Endodermal cell (in vitro differentiated cells): ENCODE measurements at regions not wholly inside any gene's neighbourhood (a gene's known extent, or its start where the extent isn't known, plus 50 kb on each side); places are given as distances from the start of the nearest gene placed in this dataset.

Source experiments
- DNase-seq: peaks from one replicate; pipeline ENCODE4 v3.0.0-alpha.2; 2017
- H3K27ac ChIP-seq: 2 replicates; pipeline ENCODE4 v1.5.1; 2013; ENCODE audit warnings: mild to moderate bottlenecking, low read depth, low read length, moderate library complexity
- H3K27me3 ChIP-seq: 2 replicates; pipeline ENCODE4 v1.6.1; 2013; ENCODE audit warnings: mild to moderate bottlenecking, low read length, moderate library complexity; ENCODE audit not compliant: insufficient read depth, control insufficient read depth, poor library complexity, severe bottlenecking
- H3K36me3 ChIP-seq: 2 replicates; pipeline ENCODE4 v1.7.0; 2013; ENCODE audit warnings: mild to moderate bottlenecking, low read length, moderate library complexity; ENCODE audit not compliant: control insufficient read depth, insufficient read depth
- H3K4me1 ChIP-seq: one replicate; pipeline ENCODE4 v1.7.0; 2013; ENCODE audit warnings: low read length; ENCODE audit not compliant: control insufficient read depth, insufficient read depth
- H3K4me3 ChIP-seq: 2 replicates; pipeline ENCODE4 v1.5.1; 2013; ENCODE audit warnings: mild to moderate bottlenecking, low read length, moderate library complexity
- H3K9ac ChIP-seq: 2 replicates; pipeline ENCODE4 v1.6.1; 2013; ENCODE audit warnings: mild to moderate bottlenecking, low read length, moderate library complexity; ENCODE audit not compliant: poor library complexity, severe bottlenecking; ENCODE audit errors: extremely low read depth
- H3K9me3 ChIP-seq: 2 replicates; pipeline ENCODE4 v1.6.1; 2013; ENCODE audit warnings: mild to moderate bottlenecking, low read length, moderate library complexity; ENCODE audit not compliant: control insufficient read depth
- H3K27ac Mint-ChIP-seq: 2 replicates; pipeline ENCODE4 v1.8.0; 2020; ENCODE audit warnings: mixed read lengths
- H3K27me3 Mint-ChIP-seq: 2 replicates; pipeline ENCODE4 v1.8.0; 2021; ENCODE audit warnings: mild to moderate bottlenecking, mixed read lengths; ENCODE audit not compliant: insufficient read depth
- H3K36me3 Mint-ChIP-seq: 2 replicates; pipeline ENCODE4 v1.8.0; 2020; ENCODE audit warnings: low read depth, mixed read lengths
- H3K4me1 Mint-ChIP-seq: 2 replicates; pipeline ENCODE4 v1.8.0; 2020; ENCODE audit warnings: mixed read lengths
- H3K4me3 Mint-ChIP-seq: 2 replicates; pipeline ENCODE4 v1.8.0; 2020; ENCODE audit warnings: mild to moderate bottlenecking, moderate library complexity, mixed read lengths
- H3K9me3 Mint-ChIP-seq: 2 replicates; pipeline ENCODE4 v1.8.0; 2020; ENCODE audit warnings: mild to moderate bottlenecking, mixed read lengths
- CTCF ChIP-seq: fragments of 200-600 bp; sonication (generic); conservative IDR thresholded peaks from 2 replicates; pipeline ENCODE4 v1.5.0; 2021; ENCODE audit warnings: antibody characterized with exemption, mild to moderate bottlenecking
- WGBS, 2 experiments: methylation state at CpG; one replicate each; pipeline versions ENCODE4 v1.1.5 to v1.1.7; 2013; ENCODE audit warnings: missing lambda C conversion rate in 2 of 2, mixed read lengths in 1 of 2; ENCODE audit not compliant: insufficient coverage in 1 of 2, insufficient read length in 1 of 2; 5-methylcytosine and 5-hydroxymethylcytosine counted together

- Mint-ChIP-seq H3K27me3 (no peaks in the 10 kb centered on the region), H3K27ac (no peak overlapping the region), H3K4me3 (no peak overlapping the region), H3K9me3 (peaks cover 8% of the 10 kb centered on the region), H3K36me3 (peaks cover 4% of the 10 kb centered on the region), H3K4me1 (peaks cover 2% of the 10 kb centered on the region)
- Histone ChIP-seq H3K4me3 (no peak overlapping the region), H3K4me1 (no peaks in the 10 kb centered on the region), H3K27me3 (no peaks in the 10 kb centered on the region), H3K9me3 (peaks cover 4% of the 10 kb centered on the region), H3K27ac (no peak overlapping the region), H3K36me3 (no peaks in the 10 kb centered on the region), H3K9ac (no peak overlapping the region)
- 83 to 100% methylated on average over 1 of the region's 1 CpG for WGBS, 2 experiments
- TF ChIP-seq CTCF, result no peak
- no peak for DNase-seq
These were observed 545.0 kb downstream of the PYDC2 start for GRCh38 chr3:192005989-192006388.

- H3K4me3 Mint-ChIP-seq, result no peak overlapping the region
- no peaks in the 10 kb centered on the region for H3K27me3 ChIP-seq
- H3K9me3 Mint-ChIP-seq, result peaks cover 11% of the 10 kb centered on the region
- no peak overlapping the region for H3K9ac ChIP-seq
- H3K27ac Mint-ChIP-seq, result no peak overlapping the region
- 89% methylated on average over 2 of the region's 2 CpGs; no CpG with 5 or more reads in 1 of the 2 experiments for WGBS, 2 experiments
- H3K27me3 Mint-ChIP-seq, result no peaks in the 10 kb centered on the region
- H3K4me1 Mint-ChIP-seq, result peaks cover 1% of the 10 kb centered on the region
- peaks cover 4% of the 10 kb centered on the region for H3K36me3 Mint-ChIP-seq
- no peaks in the 10 kb centered on the region for H3K9me3 ChIP-seq
- no peak for TF ChIP-seq CTCF
- no peaks in the 10 kb centered on the region for H3K36me3 ChIP-seq
- no peak overlapping the region for H3K4me3 ChIP-seq
- no peak for DNase-seq
- H3K27ac ChIP-seq, result no peak overlapping the region
- H3K4me1 ChIP-seq, result no peaks in the 10 kb centered on the region
These were observed 548.9 kb downstream of the PYDC2 start for GRCh38 chr3:192009903-192010302.

GRCh38 chr3:192010490-192010889 is 549.5 kb downstream of the PYDC2 start:
- H3K27ac ChIP-seq, result no peak overlapping the region
- no peaks in the 10 kb centered on the region for H3K4me1 ChIP-seq
- TF ChIP-seq CTCF, result no peak
- Mint-ChIP-seq H3K4me3 (no peak overlapping the region), H3K27me3 (no peaks in the 10 kb centered on the region), H3K9me3 (peaks cover 11% of the 10 kb centered on the region), H3K27ac (no peak overlapping the region), H3K36me3 (peaks cover 4% of the 10 kb centered on the region), H3K4me1 (no peaks in the 10 kb centered on the region)
- H3K9me3 ChIP-seq, result no peaks in the 10 kb centered on the region
- 0 to 41% methylated on average over 1 to 2 of the region's 2 CpGs for WGBS, 2 experiments
- DNase-seq, result no peak
- no peaks in the 10 kb centered on the region for H3K27me3 ChIP-seq
- H3K9ac ChIP-seq, result no peak overlapping the region
- no peak overlapping the region for H3K4me3 ChIP-seq
- H3K36me3 ChIP-seq, result no peaks in the 10 kb centered on the region
